ENCODE measurements at regions not wholly inside any gene's neighbourhood (a gene's known extent, or its start where the extent isn't known, plus 50 kb on each side); places are given as distances from the start of the nearest gene placed in this dataset.

GRCh38 chr16:80116711-80117110 is 424.1 kb upstream of the DYNLRB2 start:
- no peak for TF ChIP-seq CTCF (conservative IDR thresholded peaks at IDR 0.05)
- no peak for TF ChIP-seq EZH2 (IDR thresholded peaks at IDR 0.05; ENCODE audit: low read depth)

Data from PC-9 (cell line).